ENCODE measurements at regions not wholly inside any gene's neighbourhood (a gene's known extent, or its start where the extent isn't known, plus 50 kb on each side); places are given as distances from the start of the nearest gene placed in this dataset.

DNA sequence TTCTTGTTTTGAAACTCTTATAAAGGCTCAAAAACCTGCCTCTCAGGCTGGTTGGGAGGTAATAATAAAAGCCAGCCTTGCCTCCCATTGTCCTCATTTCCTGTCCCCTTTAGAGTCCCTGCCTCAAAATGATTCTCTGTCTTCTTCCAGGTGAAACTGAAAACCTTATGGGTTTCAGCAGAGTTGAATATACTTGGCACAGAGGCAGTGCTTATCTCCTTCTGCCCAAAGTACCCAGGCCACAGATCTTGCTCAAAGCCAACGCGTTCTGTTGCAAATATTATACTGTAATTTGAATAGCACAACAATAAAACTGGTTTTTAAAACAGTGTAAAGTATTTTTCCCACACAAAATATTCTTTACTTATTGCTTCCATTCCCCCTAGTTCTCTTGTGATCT lies 183.1 kb upstream of the GIMD1 start:
- H3K36me3 ChIP-seq (ENCODE audit: control insufficient read depth, insufficient read depth, low read length), result no peaks in the 10 kb centered on the region
- ChIA-PET CTCF (no interaction called here), POLR2A (no interaction called here)
- H3K27ac ChIP-seq (ENCODE audit: low read length), result no peak overlapping the region
- no peaks in the 10 kb centered on the region for H3K9me3 ChIP-seq (ENCODE audit: control insufficient read depth, insufficient read depth, low read depth, low read length)
- no peak for ATAC-seq
- TF ChIP-seq, protein P1, sequence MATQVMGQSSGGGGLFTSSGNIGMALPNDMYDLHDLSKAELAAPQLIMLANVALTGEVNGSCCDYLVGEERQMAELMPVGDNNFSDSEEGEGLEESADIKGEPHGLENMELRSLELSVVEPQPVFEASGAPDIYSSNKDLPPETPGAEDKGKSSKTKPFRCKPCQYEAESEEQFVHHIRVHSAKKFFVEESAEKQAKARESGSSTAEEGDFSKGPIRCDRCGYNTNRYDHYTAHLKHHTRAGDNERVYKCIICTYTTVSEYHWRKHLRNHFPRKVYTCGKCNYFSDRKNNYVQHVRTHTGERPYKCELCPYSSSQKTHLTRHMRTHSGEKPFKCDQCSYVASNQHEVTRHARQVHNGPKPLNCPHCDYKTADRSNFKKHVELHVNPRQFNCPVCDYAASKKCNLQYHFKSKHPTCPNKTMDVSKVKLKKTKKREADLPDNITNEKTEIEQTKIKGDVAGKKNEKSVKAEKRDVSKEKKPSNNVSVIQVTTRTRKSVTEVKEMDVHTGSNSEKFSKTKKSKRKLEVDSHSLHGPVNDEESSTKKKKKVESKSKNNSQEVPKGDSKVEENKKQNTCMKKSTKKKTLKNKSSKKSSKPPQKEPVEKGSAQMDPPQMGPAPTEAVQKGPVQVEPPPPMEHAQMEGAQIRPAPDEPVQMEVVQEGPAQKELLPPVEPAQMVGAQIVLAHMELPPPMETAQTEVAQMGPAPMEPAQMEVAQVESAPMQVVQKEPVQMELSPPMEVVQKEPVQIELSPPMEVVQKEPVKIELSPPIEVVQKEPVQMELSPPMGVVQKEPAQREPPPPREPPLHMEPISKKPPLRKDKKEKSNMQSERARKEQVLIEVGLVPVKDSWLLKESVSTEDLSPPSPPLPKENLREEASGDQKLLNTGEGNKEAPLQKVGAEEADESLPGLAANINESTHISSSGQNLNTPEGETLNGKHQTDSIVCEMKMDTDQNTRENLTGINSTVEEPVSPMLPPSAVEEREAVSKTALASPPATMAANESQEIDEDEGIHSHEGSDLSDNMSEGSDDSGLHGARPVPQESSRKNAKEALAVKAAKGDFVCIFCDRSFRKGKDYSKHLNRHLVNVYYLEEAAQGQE (IDR thresholded peaks at IDR 0.05; ENCODE audit: insufficient read depth in 1 of 2, low read depth in 2 of 2, low read length in 1 of 2), result no peak
- TF ChIP-seq SIN3A (IDR thresholded peaks at IDR 0.05; ENCODE audit: borderline replicate concordance, insufficient read depth, low read depth, low read length), result no peak
- no peak for TF ChIP-seq TCF7L2 (IDR thresholded peaks at IDR 0.05; ENCODE audit: low read depth, low read length)
- TF ChIP-seq, protein P2, sequence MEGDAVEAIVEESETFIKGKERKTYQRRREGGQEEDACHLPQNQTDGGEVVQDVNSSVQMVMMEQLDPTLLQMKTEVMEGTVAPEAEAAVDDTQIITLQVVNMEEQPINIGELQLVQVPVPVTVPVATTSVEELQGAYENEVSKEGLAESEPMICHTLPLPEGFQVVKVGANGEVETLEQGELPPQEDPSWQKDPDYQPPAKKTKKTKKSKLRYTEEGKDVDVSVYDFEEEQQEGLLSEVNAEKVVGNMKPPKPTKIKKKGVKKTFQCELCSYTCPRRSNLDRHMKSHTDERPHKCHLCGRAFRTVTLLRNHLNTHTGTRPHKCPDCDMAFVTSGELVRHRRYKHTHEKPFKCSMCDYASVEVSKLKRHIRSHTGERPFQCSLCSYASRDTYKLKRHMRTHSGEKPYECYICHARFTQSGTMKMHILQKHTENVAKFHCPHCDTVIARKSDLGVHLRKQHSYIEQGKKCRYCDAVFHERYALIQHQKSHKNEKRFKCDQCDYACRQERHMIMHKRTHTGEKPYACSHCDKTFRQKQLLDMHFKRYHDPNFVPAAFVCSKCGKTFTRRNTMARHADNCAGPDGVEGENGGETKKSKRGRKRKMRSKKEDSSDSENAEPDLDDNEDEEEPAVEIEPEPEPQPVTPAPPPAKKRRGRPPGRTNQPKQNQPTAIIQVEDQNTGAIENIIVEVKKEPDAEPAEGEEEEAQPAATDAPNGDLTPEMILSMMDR (IDR thresholded peaks at IDR 0.05), result no peak
- TF ChIP-seq POLR2AphosphoS5 (IDR thresholded peaks at IDR 0.05; ENCODE audit: low read depth, low read length), result no peak
- BruUV-seq (replicated peaks), result no TSS peak
- no peaks in the 10 kb centered on the region for H3K27me3 ChIP-seq (ENCODE audit: control insufficient read depth, insufficient read depth, low read length)
- intact Hi-C loops (cut with micrococcal nuclease; ENCODE audit: unreplicated experiment) (no loop called here), in situ Hi-C loops (cut with HindIII; ENCODE audit: low pct_unique_long_range_greater_than_20kb, low sequenced_read_pairs) (no loop called here)
- H3K4me3 ChIP-seq (ENCODE audit: low read depth in 2 of 2, low read length in 2 of 2), result no peak overlapping the region
- no peaks in the 10 kb centered on the region for H3K4me1 ChIP-seq (ENCODE audit: control insufficient read depth, insufficient read depth, low read length)
- no peak for DNase-seq (ENCODE audit: low read depth, low spot score)

DNA sequence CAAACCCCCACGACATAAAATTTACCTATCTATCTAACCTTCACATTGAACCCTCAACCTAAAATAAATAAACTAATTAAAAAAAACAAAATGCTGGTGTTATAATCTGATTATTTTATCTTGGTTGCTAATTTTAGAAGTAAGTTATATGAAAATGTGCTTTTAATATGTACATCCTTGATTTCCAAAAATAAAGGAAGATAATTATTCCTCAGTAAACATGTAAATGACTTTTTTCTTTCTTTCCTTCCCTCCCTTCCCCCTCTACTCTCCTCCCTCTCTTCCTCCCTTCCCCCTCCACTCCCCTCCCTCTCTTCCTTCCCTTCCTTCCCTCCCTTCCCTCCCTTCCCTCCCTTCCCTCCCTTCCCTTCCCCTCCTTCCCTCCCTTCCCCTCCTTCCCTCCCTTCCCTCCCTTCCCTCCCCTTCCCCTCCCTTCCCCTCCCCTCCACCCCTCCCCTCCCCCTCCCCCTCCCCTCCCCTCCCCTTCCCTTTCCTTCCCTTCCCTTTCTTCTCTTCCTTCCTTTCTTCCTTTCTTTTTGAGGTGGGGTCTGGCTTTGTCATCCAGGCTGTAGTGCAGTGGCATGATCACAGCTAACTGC lies 180.0 kb upstream of the GIMD1 start:
- POLR2A ChIA-PET, result no interaction called here
- in situ Hi-C loops (cut with HindIII; ENCODE audit: low pct_unique_long_range_greater_than_20kb, low sequenced_read_pairs) (no loop called here), intact Hi-C loops (cut with micrococcal nuclease; ENCODE audit: unreplicated experiment) (no loop called here)
- no TSS peak for BruUV-seq (replicated peaks)
- DNase-seq (ENCODE audit: low read depth, low spot score) (no peak), ATAC-seq (no peak)
- no peaks in the 10 kb centered on the region for H3K36me3 ChIP-seq (ENCODE audit: control insufficient read depth, insufficient read depth, low read length)
- TF ChIP-seq POLR2AphosphoS5 (IDR thresholded peaks at IDR 0.05; ENCODE audit: low read depth, low read length) (no peak), TCF7L2 (IDR thresholded peaks at IDR 0.05; ENCODE audit: low read depth, low read length) (no peak), SIN3A (IDR thresholded peaks at IDR 0.05; ENCODE audit: borderline replicate concordance, insufficient read depth, low read depth, low read length) (no peak)
- TF ChIP-seq, protein P2 (IDR thresholded peaks at IDR 0.05), result no peak
- TF ChIP-seq, protein P1 (IDR thresholded peaks at IDR 0.05; ENCODE audit: insufficient read depth in 1 of 2, low read depth in 2 of 2, low read length in 1 of 2), result no peak
- H3K27ac ChIP-seq (ENCODE audit: low read length), result no peak overlapping the region
- H3K4me1 ChIP-seq (ENCODE audit: control insufficient read depth, insufficient read depth, low read length), result no peaks in the 10 kb centered on the region
- no peaks in the 10 kb centered on the region for H3K27me3 ChIP-seq (ENCODE audit: control insufficient read depth, insufficient read depth, low read length)
- H3K9me3 ChIP-seq (ENCODE audit: control insufficient read depth, insufficient read depth, low read depth, low read length), result no peaks in the 10 kb centered on the region
- CTCF ChIA-PET, result no interaction called here
- no peak overlapping the region for H3K4me3 ChIP-seq (ENCODE audit: low read depth in 2 of 2, low read length in 2 of 2)

Measured in Panc1 (cell line).